ENCODE measurements at regions not wholly inside any gene's neighbourhood (a gene's known extent, or its start where the extent isn't known, plus 50 kb on each side); places are given as distances from the start of the nearest gene placed in this dataset.

DNA sequence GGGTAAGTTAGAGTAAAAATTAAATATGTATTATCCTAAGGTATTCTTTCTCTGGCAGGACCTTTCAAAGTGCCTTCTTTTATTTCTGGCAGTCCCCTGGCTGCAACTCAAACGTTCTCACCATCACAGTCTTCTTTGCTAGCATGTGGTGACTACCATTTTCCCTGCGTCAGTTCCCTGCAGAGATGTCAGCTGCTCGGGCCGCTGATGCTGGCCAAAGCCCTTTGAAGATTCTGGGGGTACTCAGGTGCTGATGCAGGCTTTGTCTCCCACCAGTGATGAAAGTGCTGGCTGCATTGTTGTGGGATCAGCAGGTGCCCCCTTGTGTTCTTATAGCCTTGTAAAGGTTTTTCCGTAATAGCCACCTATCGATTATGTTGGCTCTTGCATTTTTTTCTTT, 140.1 kb downstream of the BTBD3 start:
- Histone ChIP-seq H3K4me2 (ENCODE audit: insufficient read depth, insufficient read length, low read length) (no peak overlapping the region), H3K9me3 (ENCODE audit: control insufficient read depth, low read depth, low read length) (no peaks in the 10 kb centered on the region), H3K56ac (ENCODE audit: insufficient read length, low read depth, low read length) (no peak overlapping the region), H3K27me3 (ENCODE audit: insufficient read depth, low read length) (no peaks in the 10 kb centered on the region), H4K20me1 (ENCODE audit: control insufficient read depth, insufficient read depth, insufficient read length) (no peaks in the 10 kb centered on the region), H2BK120ac (ENCODE audit: low read depth, low read length, poor library complexity, severe bottlenecking) (no peak overlapping the region), H3T11ph (ENCODE audit: low read length) (no peak overlapping the region), H4K5ac (ENCODE audit: insufficient read length, low read depth, low read length) (no peak overlapping the region), H2BK12ac (ENCODE audit: insufficient read length, low read depth, low read length) (no peak overlapping the region), H4K8ac (replicated peaks; ENCODE audit: insufficient read length, low read depth, low read length) (no peak overlapping the region), H3K23ac (ENCODE audit: insufficient read length, low read depth, low read length) (no peak overlapping the region), H3K27ac (ENCODE audit: insufficient read length, low read depth, low read length) (no peak overlapping the region), H3K9ac (ENCODE audit: extremely low read depth, insufficient read length, low read length) (no peak overlapping the region), H2AFZ (ENCODE audit: low read length) (no peak overlapping the region), H3K4me1 (ENCODE audit: insufficient read depth, low read length) (no peaks in the 10 kb centered on the region), H3K14ac (ENCODE audit: insufficient read depth, low read length) (no peak overlapping the region), H3K23me2 (ENCODE audit: insufficient read length, low read depth, low read length, poor library complexity, severe bottlenecking) (no peaks in the 10 kb centered on the region), H3K18ac (ENCODE audit: insufficient read length, low read depth, low read length) (no peak overlapping the region), H2BK15ac (ENCODE audit: low read depth, low read length) (no peak overlapping the region), H2AK5ac (ENCODE audit: insufficient read length, low read length) (no peak overlapping the region), H2BK20ac (ENCODE audit: low read depth, low read length, poor library complexity, severe bottlenecking) (no peak overlapping the region), H3K4ac (ENCODE audit: low read depth, low read length) (no peak overlapping the region), H3K79me2 (ENCODE audit: insufficient read depth, low read length) (no peaks in the 10 kb centered on the region), H4K91ac (ENCODE audit: insufficient read length, low read depth, low read length) (no peak overlapping the region), H2BK5ac (ENCODE audit: insufficient read length, low read length) (no peak overlapping the region), H3K79me1 (ENCODE audit: insufficient read depth, low read depth, low read length, poor library complexity, severe bottlenecking) (no peaks in the 10 kb centered on the region)
- Mint-ChIP-seq H3K9me3 (no peaks in the 10 kb centered on the region; a peak in 2 of 5 replicates), H3K4me1 (peaks cover 16 to 19% of the 10 kb centered on the region in 2 experiments), H3K4me3 (no peak overlapping the region), H3K27ac (no peak overlapping the region), H3K27me3 (ENCODE audit: low read depth) (no peaks in the 10 kb centered on the region; the same call in 1 of the 2 replicates), H3K36me3 (ENCODE audit: insufficient read depth in 1 of 3, low read depth in 3 of 3) (peaks cover 0 to 5% (median 0%) of the 10 kb centered on the region in 3 experiments; a peak in 2 of 7 replicates)
- DNase-seq = peak; percentile 37
- WGBS (ENCODE audit: extremely low coverage, insufficient read length, low lambda C conversion rate) = no CpG with 5 or more reads among the region's 6 CpGs
- TF ChIP-seq, protein P1, sequence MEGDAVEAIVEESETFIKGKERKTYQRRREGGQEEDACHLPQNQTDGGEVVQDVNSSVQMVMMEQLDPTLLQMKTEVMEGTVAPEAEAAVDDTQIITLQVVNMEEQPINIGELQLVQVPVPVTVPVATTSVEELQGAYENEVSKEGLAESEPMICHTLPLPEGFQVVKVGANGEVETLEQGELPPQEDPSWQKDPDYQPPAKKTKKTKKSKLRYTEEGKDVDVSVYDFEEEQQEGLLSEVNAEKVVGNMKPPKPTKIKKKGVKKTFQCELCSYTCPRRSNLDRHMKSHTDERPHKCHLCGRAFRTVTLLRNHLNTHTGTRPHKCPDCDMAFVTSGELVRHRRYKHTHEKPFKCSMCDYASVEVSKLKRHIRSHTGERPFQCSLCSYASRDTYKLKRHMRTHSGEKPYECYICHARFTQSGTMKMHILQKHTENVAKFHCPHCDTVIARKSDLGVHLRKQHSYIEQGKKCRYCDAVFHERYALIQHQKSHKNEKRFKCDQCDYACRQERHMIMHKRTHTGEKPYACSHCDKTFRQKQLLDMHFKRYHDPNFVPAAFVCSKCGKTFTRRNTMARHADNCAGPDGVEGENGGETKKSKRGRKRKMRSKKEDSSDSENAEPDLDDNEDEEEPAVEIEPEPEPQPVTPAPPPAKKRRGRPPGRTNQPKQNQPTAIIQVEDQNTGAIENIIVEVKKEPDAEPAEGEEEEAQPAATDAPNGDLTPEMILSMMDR (conservative IDR thresholded peaks at IDR 0.05) = peak; percentile 28; the same call in 1 of the 3 replicates
